ENCODE measurements at regions not wholly inside any gene's neighbourhood (a gene's known extent, or its start where the extent isn't known, plus 50 kb on each side); places are given as distances from the start of the nearest gene placed in this dataset.

GRCh38 chr1:80755944-80756343 lies 1044.8 kb upstream of the ADGRL2 start:
- Mint-ChIP-seq H3K4me3 (ENCODE audit: low read depth, unreplicated experiment) (no peak overlapping the region), H3K36me3 (ENCODE audit: insufficient read depth, unreplicated experiment) (no peaks in the 10 kb centered on the region), H3K9me3 (ENCODE audit: low read depth, unreplicated experiment) (peaks cover 3% of the 10 kb centered on the region), H3K4me1 (ENCODE audit: low read depth, unreplicated experiment) (no peaks in the 10 kb centered on the region), H3K27ac (ENCODE audit: unreplicated experiment) (no peak overlapping the region), H3K27me3 (ENCODE audit: unreplicated experiment) (no peaks in the 10 kb centered on the region)
- TF ChIP-seq CTCF (IDR thresholded peaks at IDR 0.05; ENCODE audit: unreplicated experiment), result no peak
- DNase-seq, result no peak
- intact Hi-C loops (cut with micrococcal nuclease; ENCODE audit: unreplicated experiment), result no loop called here
- CTCF ChIA-PET, result no interaction called here
- BruUV-seq (replicated peaks), result no TSS peak

- no peaks in the 10 kb centered on the region for H3K4me1 Mint-ChIP-seq (ENCODE audit: low read depth, unreplicated experiment)
- no peaks in the 10 kb centered on the region for H3K27me3 Mint-ChIP-seq (ENCODE audit: unreplicated experiment)
- TF ChIP-seq CTCF (IDR thresholded peaks at IDR 0.05; ENCODE audit: unreplicated experiment), result no peak
- H3K9me3 Mint-ChIP-seq (ENCODE audit: low read depth, unreplicated experiment), result peaks cover 5% of the 10 kb centered on the region
- CTCF ChIA-PET, result no interaction called here
- H3K36me3 Mint-ChIP-seq (ENCODE audit: insufficient read depth, unreplicated experiment), result no peaks in the 10 kb centered on the region
- no TSS peak for BruUV-seq (replicated peaks)
- no peak overlapping the region for H3K27ac Mint-ChIP-seq (ENCODE audit: unreplicated experiment)
- intact Hi-C loops (cut with micrococcal nuclease; ENCODE audit: unreplicated experiment), result no loop called here
- no peak overlapping the region for H3K4me3 Mint-ChIP-seq (ENCODE audit: low read depth, unreplicated experiment)
- DNase-seq, result no peak
Observed at GRCh38 chr1:80751204-80751603, 1049.5 kb upstream of the ADGRL2 start.

- no TSS peak for BruUV-seq (replicated peaks)
- Mint-ChIP-seq H3K4me1 (ENCODE audit: low read depth, unreplicated experiment) (no peaks in the 10 kb centered on the region), H3K4me3 (ENCODE audit: low read depth, unreplicated experiment) (no peak overlapping the region), H3K9me3 (ENCODE audit: low read depth, unreplicated experiment) (peaks cover 3% of the 10 kb centered on the region), H3K36me3 (ENCODE audit: insufficient read depth, unreplicated experiment) (no peaks in the 10 kb centered on the region), H3K27me3 (ENCODE audit: unreplicated experiment) (no peaks in the 10 kb centered on the region), H3K27ac (ENCODE audit: unreplicated experiment) (no peak overlapping the region)
- peak; percentile 41 for DNase-seq
- intact Hi-C loops (cut with micrococcal nuclease; ENCODE audit: unreplicated experiment), result no loop called here
- CTCF ChIA-PET, result interaction anchor here (0.6 kb wide), 1 partner anchor 190 kb away, joined by 3 read pairs; no protein-coding TSS in a partner anchor
- TF ChIP-seq CTCF (IDR thresholded peaks at IDR 0.05; ENCODE audit: unreplicated experiment), result no peak
Observed at GRCh38 chr1:80731241-80731894, 1069.4 kb upstream of the ADGRL2 start.

- Mint-ChIP-seq H3K36me3 (ENCODE audit: insufficient read depth, unreplicated experiment) (no peaks in the 10 kb centered on the region), H3K4me3 (ENCODE audit: low read depth, unreplicated experiment) (no peak overlapping the region), H3K27me3 (ENCODE audit: unreplicated experiment) (no peaks in the 10 kb centered on the region), H3K27ac (ENCODE audit: unreplicated experiment) (no peak overlapping the region), H3K4me1 (ENCODE audit: low read depth, unreplicated experiment) (no peaks in the 10 kb centered on the region), H3K9me3 (ENCODE audit: low read depth, unreplicated experiment) (peaks cover 2% of the 10 kb centered on the region)
- DNase-seq, result no peak
- CTCF ChIA-PET, result no interaction called here
- intact Hi-C loops (cut with micrococcal nuclease; ENCODE audit: unreplicated experiment), result no loop called here
- no peak for TF ChIP-seq CTCF (IDR thresholded peaks at IDR 0.05; ENCODE audit: unreplicated experiment)
- BruUV-seq (replicated peaks), result no TSS peak
Observed at GRCh38 chr1:80722611-80723010, 1078.1 kb upstream of the ADGRL2 start.
